GM18951 (cell line): ENCODE measurements at regions not wholly inside any gene's neighbourhood (a gene's known extent, or its start where the extent isn't known, plus 50 kb on each side); places are given as distances from the start of the nearest gene placed in this dataset.
"Not testable (repeated sequence)": the region's sequence is repeated elsewhere in the genome, so short reads cannot be mapped to it uniquely, and the experiment has no call there.

Source experiments
- POLR2A ChIP-seq: IDR thresholded peaks from 4 replicates; pipeline ENCODE4 v1.6.1; 2011; ENCODE audit warnings: mild to moderate bottlenecking; ENCODE audit not compliant: insufficient read length, insufficient read depth; ENCODE audit errors: extremely low read depth
- in situ Hi-C: fragments of 300-500 bp; cut with MboI; formaldehyde crosslinking; loops from one replicate; pipeline ENCODE4 v1.12.0; 2022; ENCODE audit warnings: low sequenced_read_pairs, mixed read lengths, inconsistent platforms; ENCODE audit not compliant: unreplicated experiment

- in situ Hi-C loops, result no loop called here
- TF ChIP-seq POLR2A, result no peak
These were observed 141.9 kb upstream of the PTBP2 start for GRCh38 chr1:96579636-96580035.

GRCh38 chr1:96580920-96581319 lies 140.7 kb upstream of the PTBP2 start:
- in situ Hi-C loops, result no loop called here
- no peak for TF ChIP-seq POLR2A

DNA sequence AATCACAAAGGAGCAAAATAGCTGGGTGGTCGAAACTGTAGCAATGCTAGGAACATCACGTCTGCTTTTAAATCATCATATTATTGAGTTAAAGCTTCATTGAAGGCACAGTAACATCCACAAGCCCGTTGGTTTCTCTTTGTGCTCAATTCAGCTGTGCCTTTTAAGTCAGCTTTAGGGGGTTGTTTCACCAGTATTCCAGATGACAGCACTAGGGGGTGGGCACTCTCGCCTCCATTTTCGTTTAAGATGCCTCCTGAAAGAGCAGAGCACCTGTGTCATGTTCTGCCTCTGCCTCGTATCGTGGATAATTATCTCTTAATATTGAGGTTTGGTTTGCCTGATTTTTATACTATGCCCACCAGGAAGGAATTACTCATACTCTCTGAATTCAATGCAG lies 139.8 kb upstream of the PTBP2 start:
- in situ Hi-C loops, result no loop called here
- no peak for TF ChIP-seq POLR2A

- in situ Hi-C loops, result no loop called here
These were observed 137.7 kb upstream of the PTBP2 start for GRCh38 chr1:96583903-96584302.

DNA sequence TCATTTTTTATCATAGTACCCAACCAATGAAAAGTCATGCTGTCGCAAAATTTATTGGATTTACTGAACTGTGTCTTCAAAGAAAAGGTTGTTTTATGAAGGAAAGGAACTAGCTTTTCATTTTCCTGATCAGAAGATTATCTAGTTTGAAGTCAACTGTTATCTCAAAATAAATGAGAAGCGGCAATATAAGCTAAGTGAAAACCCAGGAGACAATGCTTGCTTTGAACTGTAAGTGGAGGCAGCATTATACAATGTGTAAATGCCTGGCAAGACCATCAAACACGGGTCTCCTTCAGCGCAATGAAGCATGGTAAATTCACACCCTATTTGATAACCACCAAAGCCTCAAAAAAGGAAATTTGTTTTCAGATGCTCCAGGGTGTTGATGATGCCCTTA lies 134.4 kb upstream of the PTBP2 start:
- in situ Hi-C loops, result no loop called here
- no peak for TF ChIP-seq POLR2A

More at GRCh38 chr1:96583903-96584302, 137.7 kb upstream of the PTBP2 start:
- no peak for TF ChIP-seq POLR2A

DNA sequence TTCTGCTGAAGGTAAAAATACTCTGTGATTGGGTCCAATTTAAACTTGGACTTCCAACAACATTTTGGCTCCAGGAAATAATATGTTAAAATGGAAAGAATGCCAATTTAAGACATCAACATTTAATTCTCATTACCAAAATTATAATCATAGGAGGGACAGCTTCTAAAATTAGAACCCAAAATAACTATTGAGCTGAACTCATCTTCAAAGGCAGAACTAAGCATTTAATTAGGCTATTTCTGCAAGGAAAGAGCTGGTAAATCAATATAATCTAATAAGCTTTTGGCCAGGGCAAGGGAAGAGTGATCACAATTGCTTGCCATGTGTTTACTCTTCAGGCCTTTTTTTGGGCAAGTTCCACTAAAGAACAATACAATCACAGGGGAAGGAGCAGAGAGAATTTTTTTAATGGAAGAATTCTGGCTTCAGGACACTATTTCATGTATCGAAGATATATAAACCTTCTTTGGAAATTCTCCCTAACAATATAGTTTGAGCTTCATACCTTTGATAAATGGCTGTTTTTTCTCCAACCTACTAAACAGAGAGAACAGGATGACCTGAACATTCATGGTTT lies 133.1 kb upstream of the PTBP2 start:
- in situ Hi-C loops, result no loop called here
- TF ChIP-seq POLR2A, result no peak

DNA sequence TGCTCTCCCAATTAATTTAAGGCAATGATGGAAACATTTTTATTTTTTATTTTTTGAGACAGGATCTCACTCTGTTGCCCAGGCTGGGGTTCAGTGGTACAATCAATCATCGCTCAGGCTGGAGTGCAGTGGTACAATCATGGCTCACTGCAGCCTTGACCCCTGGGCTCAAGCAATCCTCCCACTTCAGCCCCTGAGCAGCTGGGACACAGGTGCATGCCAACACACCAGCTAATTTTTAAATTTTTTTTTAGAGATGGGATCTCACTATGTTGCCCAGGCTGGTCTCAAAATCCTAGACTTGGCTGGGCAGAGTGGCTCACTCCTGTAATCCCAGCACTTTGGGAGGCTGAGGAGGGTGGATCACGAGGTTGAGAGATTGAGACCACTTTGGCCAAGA lies 126.1 kb upstream of the PTBP2 start:
- in situ Hi-C loops, result not testable (repeated sequence)

- in situ Hi-C loops, result no loop called here
- no peak for TF ChIP-seq POLR2A
These were observed 125.2 kb upstream of the PTBP2 start for GRCh38 chr1:96596226-96596922.

GRCh38 chr1:96597218-96597617 lies 124.4 kb upstream of the PTBP2 start:
- in situ Hi-C loops, result no loop called here

GRCh38 chr1:96598416-96599168 lies 123.0 kb upstream of the PTBP2 start:
- TF ChIP-seq POLR2A, result no peak
- in situ Hi-C loops, result no loop called here

More at GRCh38 chr1:96597218-96597617, 124.4 kb upstream of the PTBP2 start:
- TF ChIP-seq POLR2A, result no peak

DNA sequence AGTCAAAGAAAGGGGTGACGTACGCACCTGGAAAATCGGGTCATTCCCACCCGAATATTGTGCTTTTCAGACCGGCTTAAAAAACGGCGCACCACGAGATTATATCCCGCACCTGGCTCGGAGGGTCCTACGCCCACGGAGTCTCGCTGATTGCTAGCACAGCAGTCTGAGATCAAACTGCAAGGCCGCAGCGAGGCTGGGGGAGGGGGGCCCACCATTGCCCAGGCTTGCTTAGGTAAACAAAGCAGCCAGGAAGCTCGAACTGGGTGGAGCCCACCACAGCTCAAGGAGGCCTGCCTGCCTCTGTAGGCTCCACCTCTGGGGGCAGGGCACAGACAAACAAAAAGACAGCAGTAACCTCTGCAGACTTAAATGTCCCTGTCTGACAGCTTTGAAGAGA lies 117.0 kb upstream of the PTBP2 start:
- in situ Hi-C loops, result not testable (repeated sequence)

DNA sequence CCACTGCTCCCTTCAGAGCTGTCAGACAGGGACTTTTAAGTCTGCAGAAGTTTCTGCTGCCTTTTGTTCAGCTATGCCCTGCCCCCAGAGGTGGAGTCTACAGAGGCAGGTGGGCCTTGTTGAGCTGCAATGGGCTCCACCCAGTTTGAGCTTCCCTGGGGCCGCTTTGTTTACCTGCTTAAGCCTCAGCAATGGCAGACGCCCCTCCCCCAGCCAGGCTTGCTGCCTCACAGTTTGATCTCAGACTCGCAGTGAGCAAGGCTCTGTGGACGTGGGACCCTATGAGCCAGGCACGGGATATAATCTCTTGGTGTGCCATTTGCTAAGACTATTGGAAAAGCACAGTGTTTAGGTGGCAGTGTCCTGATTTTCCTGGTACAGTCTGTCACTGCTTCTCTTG lies 104.2 kb upstream of the PTBP2 start:
- in situ Hi-C loops, result not testable (repeated sequence)

GRCh38 chr1:96632045-96632664 lies 89.4 kb upstream of the PTBP2 start:
- in situ Hi-C loops, result no loop called here
- TF ChIP-seq POLR2A, result no peak

DNA sequence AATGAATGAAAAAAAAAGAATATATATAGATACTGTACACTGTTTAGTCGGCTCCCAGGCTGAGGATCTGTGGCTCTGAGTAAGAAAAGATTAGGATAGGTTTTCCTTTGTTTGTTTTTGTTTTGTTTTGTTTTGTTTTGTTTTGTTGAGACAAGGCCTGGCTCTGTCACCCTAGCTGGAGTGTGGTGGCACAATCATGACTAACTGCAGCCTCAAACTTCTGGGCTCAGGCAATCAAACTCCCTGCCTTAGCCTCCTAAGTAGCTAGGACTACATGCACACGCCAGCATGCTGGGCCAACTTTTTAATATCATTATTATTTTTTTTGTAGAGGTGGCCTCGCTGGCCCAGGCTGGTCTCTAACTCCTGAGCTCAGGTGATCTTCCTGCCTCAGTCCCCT lies 87.9 kb upstream of the PTBP2 start:
- in situ Hi-C loops, result no loop called here
- no peak for TF ChIP-seq POLR2A
